ENCODE measurements at regions not wholly inside any gene's neighbourhood (a gene's known extent, or its start where the extent isn't known, plus 50 kb on each side); places are given as distances from the start of the nearest gene placed in this dataset.

DNA sequence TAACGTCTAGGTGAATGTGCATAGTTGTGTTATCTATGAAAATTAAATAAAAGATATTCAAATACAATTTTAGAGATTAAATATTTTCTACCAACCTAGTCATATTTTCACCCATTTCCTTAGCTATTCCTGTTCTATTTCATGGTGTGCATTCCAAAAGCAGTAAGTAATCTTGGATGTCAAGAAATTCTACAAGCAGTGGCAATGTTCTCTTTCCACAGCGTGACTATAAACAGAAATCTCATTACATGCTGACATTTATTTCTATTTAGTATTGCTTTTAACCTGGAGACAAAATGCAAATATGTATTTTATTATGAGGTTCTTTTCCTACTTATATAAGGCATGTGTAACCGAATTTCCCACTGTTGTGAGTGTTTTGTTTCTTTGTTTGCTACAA is 510.0 kb downstream of the ACTL7B start:
- no peak for DNase-seq (ENCODE audit: low spot score)

DNA sequence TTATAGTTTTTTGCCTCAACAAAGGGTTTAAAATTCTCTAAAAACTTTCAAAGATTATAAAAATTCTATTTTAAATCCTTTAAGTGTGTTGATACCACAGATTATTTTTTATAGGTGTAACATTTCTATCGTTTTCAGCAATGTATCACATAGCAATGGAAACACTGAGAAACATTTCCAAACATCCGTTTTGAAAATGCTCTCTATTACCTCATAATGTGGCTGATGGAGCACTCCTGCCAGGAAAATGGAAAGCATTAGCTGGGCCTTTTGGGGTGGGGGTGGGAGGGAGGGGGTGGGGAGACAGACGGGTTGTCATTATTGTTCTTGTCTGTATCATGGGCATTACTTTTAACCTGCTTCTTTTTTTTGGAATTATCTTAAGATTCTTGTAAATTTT is 516.5 kb downstream of the ACTL7B start:
- no peak for DNase-seq (ENCODE audit: low spot score)

DNA sequence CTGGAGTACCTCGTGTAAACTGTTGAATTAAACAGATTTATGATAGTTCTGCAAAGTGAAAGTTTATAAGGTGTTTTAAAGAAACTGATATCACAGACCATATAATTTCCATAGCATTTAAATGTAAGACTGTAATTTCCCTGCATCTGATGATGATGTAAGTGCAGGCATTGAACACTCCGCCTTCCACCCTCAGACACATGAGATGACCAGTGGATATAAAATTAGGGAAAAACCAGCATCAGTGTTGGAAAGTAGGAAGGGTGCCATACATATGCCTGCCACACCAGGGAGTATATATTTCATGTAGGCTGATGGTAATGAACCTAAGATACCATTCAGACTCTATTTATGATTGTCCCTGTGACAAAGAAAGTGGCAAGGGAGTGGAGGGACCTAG is 519.2 kb downstream of the ACTL7B start:
- DNase-seq (ENCODE audit: low spot score), result no peak

GRCh38 chr9:108333530-108333983 is 522.2 kb downstream of the ACTL7B start:
- DNase-seq (ENCODE audit: low spot score), result no peak

- DNase-seq (ENCODE audit: low spot score), result no peak
Observed at GRCh38 chr9:108331596-108331995, 524.2 kb downstream of the ACTL7B start.

DNA sequence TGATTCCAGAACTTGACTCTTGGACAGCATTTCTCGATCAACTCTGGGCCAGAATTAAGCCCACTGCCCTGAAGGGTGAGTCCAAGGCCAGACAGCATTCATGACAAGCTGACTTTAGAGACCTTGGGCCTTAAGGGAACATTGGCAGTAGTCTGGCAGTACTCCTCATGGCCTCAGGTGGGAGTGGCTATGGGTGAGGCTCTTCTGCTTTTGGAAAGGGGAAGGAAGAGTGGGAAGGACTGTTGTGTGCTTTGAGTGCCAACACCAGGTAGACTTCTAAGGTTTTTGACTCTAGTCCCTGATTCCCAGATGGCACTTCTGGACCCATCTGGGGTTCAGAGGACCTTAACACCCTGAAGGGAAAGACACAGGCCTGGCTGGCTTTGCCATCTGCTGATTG is 530.4 kb downstream of the ACTL7B start:
- DNase-seq (ENCODE audit: low spot score), result no peak

DNA sequence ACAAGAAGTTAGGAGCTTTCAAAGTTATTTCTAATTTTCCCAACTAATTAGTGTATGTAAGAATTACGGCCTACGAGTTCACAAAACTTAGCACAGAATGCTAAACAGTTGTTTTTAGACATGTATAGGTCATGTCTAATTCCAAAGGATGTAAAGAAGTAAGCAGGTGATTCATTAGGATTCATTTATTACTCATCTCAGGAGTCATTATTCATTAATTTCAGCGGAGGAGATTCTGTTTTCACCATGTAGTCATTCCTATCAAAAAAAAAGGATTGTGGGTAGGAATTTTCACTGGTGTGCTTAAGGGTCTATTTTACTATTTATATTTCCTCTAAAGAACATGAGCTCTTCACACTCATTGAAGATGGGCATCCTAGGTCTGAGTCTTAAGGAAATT is 532.2 kb downstream of the ACTL7B start:
- no peak for DNase-seq (ENCODE audit: low spot score)

DNA sequence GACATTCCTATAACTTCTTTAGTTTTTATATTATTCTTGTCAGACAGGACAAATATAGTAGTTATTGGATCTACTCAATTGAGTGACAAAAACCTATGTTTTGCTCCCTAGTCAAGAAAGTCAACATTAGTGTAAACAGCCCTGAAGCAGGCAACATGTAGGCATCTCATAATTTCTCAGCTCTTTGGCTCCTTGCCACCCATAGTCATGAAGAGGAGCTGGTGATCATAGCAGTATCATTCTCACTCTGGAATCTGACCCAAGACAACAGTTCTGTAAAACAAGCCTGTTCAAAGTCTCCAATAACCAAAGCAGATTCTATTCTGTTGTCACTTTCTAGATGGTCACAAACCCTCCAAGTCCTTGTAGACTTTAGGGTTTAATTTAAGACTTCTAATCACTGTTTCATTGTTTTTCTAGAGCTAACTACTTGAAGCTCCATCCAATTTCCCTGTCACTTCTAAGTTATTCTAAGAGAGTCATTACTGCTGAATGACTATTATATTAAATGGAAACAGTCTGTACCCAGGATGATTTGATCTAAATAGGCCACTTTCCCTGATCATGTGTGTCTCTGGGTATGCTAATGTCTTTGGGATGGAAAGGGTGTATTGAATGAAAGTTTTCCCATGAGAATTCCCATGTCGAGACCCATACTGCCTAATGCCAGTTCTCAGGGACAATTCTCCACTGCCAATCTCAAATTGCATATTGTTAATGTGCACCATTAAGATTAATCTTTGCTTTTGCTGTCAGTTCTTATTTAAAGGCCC is 533.3 kb downstream of the ACTL7B start:
- no peak for DNase-seq (ENCODE audit: low spot score)

DNA sequence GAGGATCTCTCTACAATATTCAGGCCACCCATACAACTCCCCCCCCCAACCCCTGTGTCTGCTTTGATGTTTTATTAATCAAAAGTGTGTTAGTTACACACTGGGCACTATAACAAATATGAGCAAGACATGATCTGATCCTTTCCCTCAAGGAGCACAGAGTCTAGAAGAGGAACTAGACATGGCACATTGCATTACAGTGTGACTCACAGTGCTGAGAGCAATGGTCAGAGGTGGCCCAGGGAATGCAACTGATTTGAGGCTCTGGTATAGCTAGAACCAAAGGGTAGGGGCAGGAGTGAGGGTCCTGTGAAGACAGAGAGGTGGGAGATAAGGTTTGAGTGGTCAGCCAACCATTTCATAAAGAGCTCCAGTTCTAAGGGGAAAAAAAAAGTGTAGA is 539.2 kb downstream of the ACTL7B start:
- no peak for DNase-seq (ENCODE audit: low spot score)

DNA sequence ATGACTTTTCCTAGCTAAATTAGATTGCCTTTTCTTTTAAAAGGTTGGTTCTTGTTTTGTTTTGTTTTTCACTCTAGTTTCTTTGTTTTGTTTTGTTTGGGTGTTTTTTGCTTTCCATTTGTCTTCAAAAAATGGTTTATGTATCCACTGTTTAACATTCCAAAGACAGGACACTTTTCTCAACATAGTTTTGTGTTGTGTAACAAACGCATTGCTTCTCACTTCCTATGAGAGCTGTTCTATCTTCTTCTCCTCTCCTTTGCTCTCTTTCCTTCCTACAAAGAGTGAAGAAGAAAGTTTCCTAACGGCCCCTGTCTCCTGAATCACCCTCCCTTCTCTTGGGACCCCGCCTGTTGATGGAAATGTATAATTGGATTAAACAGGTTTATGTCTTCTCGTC is 539.7 kb downstream of the ACTL7B start:
- no peak for DNase-seq (ENCODE audit: low spot score)

GRCh38 chr9:108311745-108312144 is 544.0 kb downstream of the ACTL7B start:
- no peak for DNase-seq (ENCODE audit: low spot score)

DNA sequence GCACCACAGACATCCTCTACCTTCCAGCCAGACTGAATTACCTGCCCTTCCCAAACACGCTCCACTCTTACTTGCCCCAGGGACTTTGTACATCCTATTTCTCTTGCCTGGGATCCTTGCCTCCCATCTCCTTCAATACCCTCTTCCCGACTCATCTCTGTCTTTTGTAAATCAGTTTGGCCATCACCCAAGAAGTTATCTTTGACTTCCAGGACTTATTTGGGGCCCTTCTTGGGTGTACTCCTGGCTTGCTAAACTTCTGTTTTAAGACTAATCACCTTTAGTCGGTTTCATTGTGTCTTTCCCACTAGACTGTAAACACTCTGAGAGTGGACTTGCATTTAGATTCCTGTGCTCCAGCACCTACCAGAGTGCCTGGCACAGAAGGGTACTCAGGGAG is 545.6 kb downstream of the ACTL7B start:
- DNase-seq (ENCODE audit: low spot score), result no peak

DNA sequence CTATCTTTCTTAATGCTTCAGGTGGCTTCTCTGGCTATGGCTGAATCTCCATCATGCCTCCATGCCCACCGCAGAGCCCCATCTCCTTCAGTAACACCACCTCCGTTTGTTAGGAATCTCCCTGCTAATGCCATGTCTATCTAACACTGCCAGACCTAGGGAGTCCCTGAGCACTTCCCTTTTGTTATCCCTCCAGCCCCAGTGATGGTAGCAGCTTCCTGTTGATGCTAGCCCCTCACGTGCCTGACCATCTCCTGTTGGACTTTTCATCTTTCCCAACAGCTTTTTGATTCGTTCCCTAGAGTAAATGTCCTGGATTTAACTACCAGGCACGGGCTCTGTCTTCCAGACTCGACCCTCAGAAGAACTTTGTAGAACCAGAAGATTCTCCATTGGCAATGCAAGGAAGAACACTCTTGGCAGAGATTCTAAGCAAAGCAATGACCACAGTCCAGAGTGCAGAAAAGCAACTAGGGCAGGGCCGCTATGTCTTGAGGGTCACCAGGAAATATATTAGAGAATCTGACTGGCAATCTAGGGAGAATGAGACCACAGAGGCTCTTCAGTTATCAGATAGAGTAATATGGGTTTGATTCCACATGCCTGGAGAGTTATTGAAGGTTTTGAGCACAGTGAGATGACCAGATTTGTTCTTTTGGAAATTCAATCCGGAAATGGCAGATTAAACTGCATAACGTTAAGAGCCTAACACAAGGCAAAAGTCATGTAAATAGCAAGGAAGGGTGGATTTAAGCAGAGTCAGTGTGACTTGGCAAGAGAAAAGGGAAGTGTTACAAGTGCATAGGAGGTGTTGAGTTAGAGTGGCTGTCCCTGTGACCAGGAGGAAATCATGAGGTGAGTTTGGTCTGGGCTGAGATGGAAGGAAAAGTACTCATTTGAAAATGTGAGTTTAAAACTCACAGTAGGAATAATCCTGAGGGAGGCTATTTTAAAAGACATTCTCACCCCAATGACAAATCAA is 555.2 kb downstream of the ACTL7B start:
- no peak for DNase-seq (ENCODE audit: low spot score)

GRCh38 chr9:108297073-108297472 is 558.7 kb downstream of the ACTL7B start:
- no peak for DNase-seq (ENCODE audit: low spot score)

- no peak for DNase-seq (ENCODE audit: low spot score)
Observed at GRCh38 chr9:108296056-108296455, 559.7 kb downstream of the ACTL7B start.

DNA sequence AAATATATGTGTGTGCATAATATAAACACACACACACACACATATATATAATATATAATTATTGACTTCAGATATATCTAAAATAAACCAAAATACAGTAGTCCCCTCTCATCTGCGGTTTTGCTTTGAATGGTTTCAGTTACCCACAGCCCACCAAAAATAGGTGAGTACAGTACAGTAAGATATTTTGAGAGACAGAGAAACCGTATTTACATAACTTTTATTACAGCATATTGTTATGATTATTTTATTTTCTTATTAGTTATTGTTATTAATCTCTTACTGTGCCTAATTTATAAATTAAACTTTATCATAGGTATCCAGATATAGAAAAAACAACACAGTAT is 564.2 kb downstream of the ACTL7B start:
- no peak for DNase-seq (ENCODE audit: low spot score)

DNA sequence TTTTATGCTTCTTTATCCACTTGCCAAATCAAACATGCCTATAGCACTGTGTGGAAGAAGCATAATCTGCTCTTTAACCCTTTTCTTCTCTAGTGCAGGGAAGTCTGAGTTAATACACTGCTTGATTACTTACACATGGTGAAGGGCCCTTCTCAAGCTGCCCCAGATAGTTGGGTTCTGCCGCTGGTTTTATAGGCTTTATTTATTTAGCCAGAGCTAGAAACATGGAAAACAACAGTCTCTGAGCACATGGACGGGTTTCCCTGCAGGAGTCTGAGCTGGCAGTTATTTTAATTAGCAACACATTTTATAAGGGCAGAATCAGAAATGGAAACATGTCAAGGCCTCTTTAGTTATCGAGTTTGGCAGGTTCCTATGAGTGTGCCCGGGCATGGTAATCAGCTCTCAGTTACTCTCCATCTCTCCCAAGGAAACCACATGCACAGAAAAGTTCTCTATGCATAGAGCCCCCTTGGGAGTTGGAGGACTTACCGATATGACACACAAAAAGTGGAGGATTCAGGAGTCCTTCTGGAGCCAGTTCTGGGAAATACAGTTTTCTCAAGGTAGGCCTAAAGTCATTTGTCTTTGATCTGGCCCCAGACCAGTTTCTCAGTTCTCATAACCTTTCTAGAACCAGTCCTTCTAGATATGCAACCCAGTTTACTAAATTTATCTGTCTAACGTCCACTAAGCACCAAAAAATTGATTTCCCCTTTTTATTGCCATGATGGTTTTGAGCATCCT is 564.8 kb downstream of the ACTL7B start:
- no peak for DNase-seq (ENCODE audit: low spot score)

DNA sequence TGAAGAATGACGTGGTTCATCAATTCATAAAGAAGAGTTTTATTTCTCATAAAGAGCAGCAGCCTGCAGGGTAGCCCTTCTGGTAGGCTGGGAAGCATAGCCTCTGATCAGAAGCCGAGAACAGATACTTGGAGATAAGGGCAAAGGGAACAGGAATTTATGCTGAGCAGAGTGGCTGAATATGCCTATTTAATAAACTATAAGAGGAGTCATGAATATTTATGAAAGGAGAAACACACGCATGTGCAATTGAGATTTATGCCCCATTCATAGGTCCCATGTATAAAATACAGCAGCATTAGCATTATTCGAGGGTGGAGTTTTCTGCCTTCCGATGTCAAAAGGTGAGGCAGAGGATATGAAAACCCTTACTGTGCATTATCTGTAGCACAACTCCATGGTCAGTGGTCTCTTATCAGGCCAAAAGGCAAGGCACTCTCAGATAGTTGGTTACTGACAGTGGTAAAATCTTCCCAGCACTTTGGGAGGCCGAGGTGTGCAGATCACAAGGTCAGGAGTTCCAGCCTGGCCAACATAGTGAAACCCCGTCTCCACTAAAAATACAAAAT is 569.1 kb downstream of the ACTL7B start:
- no peak for DNase-seq (ENCODE audit: low spot score)

DNA sequence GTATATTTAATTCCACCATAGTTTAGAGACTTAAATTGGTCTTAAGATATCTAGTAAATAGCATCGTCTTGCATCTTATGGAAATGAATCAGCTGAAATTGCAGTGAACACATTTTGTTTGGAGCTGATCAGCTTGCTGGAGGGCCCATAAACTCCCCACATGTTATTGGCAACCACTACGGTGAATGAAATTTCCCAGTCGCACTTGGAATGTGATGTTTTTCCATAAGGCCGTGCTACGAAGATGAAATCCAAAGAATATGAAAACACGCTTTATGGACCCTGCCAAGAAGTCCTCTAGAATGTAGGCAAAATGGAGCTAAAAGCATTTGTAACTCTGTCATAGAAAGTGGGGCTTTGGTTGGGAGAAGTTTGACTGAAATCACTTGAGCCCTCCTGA is 572.1 kb downstream of the ACTL7B start:
- no peak for DNase-seq (ENCODE audit: low spot score)

- DNase-seq (ENCODE audit: low spot score), result no peak
Observed at GRCh38 chr9:108282872-108283271, 572.9 kb downstream of the ACTL7B start.

GRCh38 chr9:108281696-108282095 is 574.1 kb downstream of the ACTL7B start:
- DNase-seq (ENCODE audit: low spot score), result no peak

DNA sequence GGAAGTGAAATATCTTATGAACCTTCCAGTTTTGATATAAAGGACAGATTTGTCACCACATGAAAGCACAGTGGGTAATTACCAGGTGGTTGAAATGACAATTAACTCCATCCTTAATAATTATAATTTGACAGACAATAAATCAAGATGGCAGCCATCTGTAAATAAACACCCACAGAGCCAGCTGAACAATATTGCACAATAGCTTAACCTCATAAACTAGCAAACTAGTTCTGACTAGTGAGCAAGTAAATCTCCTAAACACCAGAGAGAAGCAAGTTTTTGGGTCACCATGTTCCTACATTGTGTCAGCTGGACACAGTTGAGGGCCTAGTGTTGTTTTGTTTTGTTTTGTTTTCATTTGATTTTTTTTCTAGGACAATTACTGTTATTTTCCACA is 577.4 kb downstream of the ACTL7B start:
- DNase-seq (ENCODE audit: low spot score), result no peak
